ENCODE measurements at regions not wholly inside any gene's neighbourhood (a gene's known extent, or its start where the extent isn't known, plus 50 kb on each side); places are given as distances from the start of the nearest gene placed in this dataset.

DNA sequence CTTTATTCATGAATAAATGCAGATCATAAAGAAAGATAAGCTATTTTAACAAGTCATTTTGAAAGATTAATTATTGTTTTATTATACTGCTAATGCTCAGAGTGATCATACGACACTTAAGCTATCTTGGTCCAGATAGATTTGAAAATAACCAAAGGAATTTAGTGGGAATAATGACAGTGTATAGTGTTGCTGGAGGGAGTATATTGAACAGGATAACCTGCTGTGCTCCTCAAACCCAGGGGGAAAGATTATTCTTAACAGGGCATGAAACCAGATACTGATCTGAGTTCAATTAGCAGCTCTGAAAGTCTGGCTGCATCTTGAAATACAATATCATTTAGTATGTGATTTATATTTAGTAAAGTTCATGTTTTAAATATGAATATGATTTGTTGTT, 216.3 kb upstream of the ITGA4 start:
- ATAC-seq (no peak), DNase-seq (no peak)
- Histone ChIP-seq H3K9me3 (no peaks in the 10 kb centered on the region), H3K4me3 (no peak overlapping the region), H3K4me1 (peaks cover 0 to 3% of the 10 kb centered on the region in 2 donors), H3K27ac (no peak overlapping the region), H3K27me3 (no peaks in the 10 kb centered on the region), H3K36me3 (no peaks in the 10 kb centered on the region)
- TF ChIP-seq, protein P1, sequence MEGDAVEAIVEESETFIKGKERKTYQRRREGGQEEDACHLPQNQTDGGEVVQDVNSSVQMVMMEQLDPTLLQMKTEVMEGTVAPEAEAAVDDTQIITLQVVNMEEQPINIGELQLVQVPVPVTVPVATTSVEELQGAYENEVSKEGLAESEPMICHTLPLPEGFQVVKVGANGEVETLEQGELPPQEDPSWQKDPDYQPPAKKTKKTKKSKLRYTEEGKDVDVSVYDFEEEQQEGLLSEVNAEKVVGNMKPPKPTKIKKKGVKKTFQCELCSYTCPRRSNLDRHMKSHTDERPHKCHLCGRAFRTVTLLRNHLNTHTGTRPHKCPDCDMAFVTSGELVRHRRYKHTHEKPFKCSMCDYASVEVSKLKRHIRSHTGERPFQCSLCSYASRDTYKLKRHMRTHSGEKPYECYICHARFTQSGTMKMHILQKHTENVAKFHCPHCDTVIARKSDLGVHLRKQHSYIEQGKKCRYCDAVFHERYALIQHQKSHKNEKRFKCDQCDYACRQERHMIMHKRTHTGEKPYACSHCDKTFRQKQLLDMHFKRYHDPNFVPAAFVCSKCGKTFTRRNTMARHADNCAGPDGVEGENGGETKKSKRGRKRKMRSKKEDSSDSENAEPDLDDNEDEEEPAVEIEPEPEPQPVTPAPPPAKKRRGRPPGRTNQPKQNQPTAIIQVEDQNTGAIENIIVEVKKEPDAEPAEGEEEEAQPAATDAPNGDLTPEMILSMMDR (IDR thresholded peaks at IDR 0.05), result no peak
- intact Hi-C loops (cut with DNase I), result no loop called here

DNA sequence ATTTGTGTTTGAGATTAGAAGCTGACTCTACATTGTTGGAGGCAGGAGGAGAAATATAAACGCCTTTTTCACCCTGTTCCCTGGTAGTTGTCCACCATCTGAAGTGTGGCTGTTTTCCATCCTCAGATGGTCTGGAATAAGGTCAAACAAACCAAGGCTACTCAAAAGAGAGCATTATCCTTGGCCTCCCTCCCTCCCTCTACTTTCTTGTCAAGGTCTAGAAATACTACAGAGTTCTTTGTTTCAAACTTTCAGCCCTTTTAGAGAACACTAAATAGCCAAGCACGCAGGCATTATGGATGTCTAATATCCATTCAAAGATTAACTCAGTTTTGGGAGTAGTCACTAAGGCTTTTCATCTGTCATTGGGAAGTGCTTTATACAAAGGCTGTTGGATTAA, 215.8 kb upstream of the ITGA4 start:
- ATAC-seq, result no peak
- intact Hi-C loops (cut with DNase I), result no loop called here
- no peak overlapping the region for H3K27ac ChIP-seq
- no peaks in the 10 kb centered on the region for H3K9me3 ChIP-seq
- H3K27me3 ChIP-seq, result no peaks in the 10 kb centered on the region
- peaks cover 0 to 3% of the 10 kb centered on the region in 2 donors for H3K4me1 ChIP-seq
- TF ChIP-seq, protein P1 (IDR thresholded peaks at IDR 0.05), result no peak
- no peak for DNase-seq
- no peak overlapping the region for H3K4me3 ChIP-seq
- H3K36me3 ChIP-seq, result no peaks in the 10 kb centered on the region

DNA sequence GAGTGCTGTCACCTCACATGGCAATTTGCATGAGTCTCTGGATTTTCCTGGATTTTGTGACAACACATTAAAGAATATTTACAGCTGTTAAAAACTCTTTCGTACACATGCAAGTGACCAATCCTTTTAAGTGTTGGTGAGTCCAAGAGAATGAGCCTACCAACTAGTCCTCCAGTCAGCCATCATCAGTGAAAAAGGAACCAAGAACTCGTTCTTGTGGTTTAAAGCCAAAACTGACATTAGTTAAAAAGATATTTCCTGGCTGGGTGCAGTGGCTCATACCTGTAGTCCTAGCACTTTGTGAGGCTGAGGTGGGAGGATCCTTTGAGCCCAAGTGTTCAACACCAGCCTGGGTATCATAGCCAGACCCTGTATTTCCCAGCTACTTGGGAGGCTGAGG, 215.4 kb upstream of the ITGA4 start:
- H3K27me3 ChIP-seq, result no peaks in the 10 kb centered on the region
- no peak overlapping the region for H3K27ac ChIP-seq
- no peaks in the 10 kb centered on the region for H3K9me3 ChIP-seq
- no peaks in the 10 kb centered on the region for H3K36me3 ChIP-seq
- TF ChIP-seq, protein P1 (IDR thresholded peaks at IDR 0.05), result no peak
- intact Hi-C loops (cut with DNase I), result no loop called here
- ATAC-seq, result no peak
- peaks cover 0 to 3% of the 10 kb centered on the region in 2 donors for H3K4me1 ChIP-seq
- no peak for DNase-seq
- no peak overlapping the region for H3K4me3 ChIP-seq

GRCh38 chr2:181242262-181242661, 214.9 kb upstream of the ITGA4 start:
- ATAC-seq, result no peak
- DNase-seq, result no peak
- intact Hi-C loops (cut with DNase I), result no loop called here
- H3K4me3 ChIP-seq, result no peak overlapping the region
- no peaks in the 10 kb centered on the region for H3K36me3 ChIP-seq
- H3K27ac ChIP-seq, result no peak overlapping the region
- no peaks in the 10 kb centered on the region for H3K9me3 ChIP-seq
- TF ChIP-seq, protein P1 (IDR thresholded peaks at IDR 0.05), result no peak
- H3K27me3 ChIP-seq, result no peaks in the 10 kb centered on the region
- H3K4me1 ChIP-seq, result peaks cover 0 to 3% of the 10 kb centered on the region in 2 donors

GRCh38 chr2:181243319-181243718, 213.9 kb upstream of the ITGA4 start:
- ATAC-seq (no peak), DNase-seq (no peak)
- intact Hi-C loops (cut with DNase I), result no loop called here
- Histone ChIP-seq H3K36me3 (no peaks in the 10 kb centered on the region), H3K4me3 (no peak overlapping the region), H3K27ac (no peak overlapping the region), H3K4me1 (peaks cover 0 to 3% of the 10 kb centered on the region in 2 donors), H3K27me3 (no peaks in the 10 kb centered on the region), H3K9me3 (no peaks in the 10 kb centered on the region)
- TF ChIP-seq, protein P1 (IDR thresholded peaks at IDR 0.05), result no peak
